Suprapubic skin (tissue), 4 donors: ENCODE measurements at regions not wholly inside any gene's neighbourhood (a gene's known extent, or its start where the extent isn't known, plus 50 kb on each side); places are given as distances from the start of the nearest gene placed in this dataset.
A peak's percentile ranks its signal among the peaks of the same experiment; 100 is the strongest.

Source experiments
- DNase-seq, 2 donors: peaks; one replicate each; pipeline ENCODE4 v3.0.0-alpha.2; 2019; ENCODE audit warnings: low spot score in 2 of 2
- H3K27ac ChIP-seq: fragments of 200-600 bp; sonication (generic); one replicate; pipeline ENCODE4 v1.5.1; 2019
- H3K27me3 ChIP-seq: fragments of 200-600 bp; sonication (generic); one replicate; pipeline ENCODE4 v1.5.1; 2019
- H3K36me3 ChIP-seq: fragments of 200-600 bp; sonication (generic); one replicate; pipeline ENCODE4 v1.5.1; 2019
- H3K4me1 ChIP-seq: fragments of 200-600 bp; sonication (generic); one replicate; pipeline ENCODE4 v1.5.1; 2019
- H3K4me3 ChIP-seq: fragments of 200-600 bp; sonication (generic); one replicate; pipeline ENCODE4 v1.5.1; 2019; ENCODE audit warnings: mild to moderate bottlenecking
- H3K9me3 ChIP-seq: fragments of 200-600 bp; sonication (generic); one replicate; pipeline ENCODE4 v1.5.1; 2019
- EP300 ChIP-seq: sonication (generic); formaldehyde crosslinking; IDR thresholded peaks from one replicate; pipeline ENCODE4 v1.6.1; 2017; ENCODE audit warnings: antibody characterized with exemption
- POLR2A ChIP-seq, 2 donors: fragments of 450-650 bp; IDR thresholded peaks; one replicate each; pipeline ENCODE4 v1.6.1; 2017; ENCODE audit warnings: antibody characterized with exemption in 2 of 2, mild to moderate bottlenecking in 2 of 2, moderate library complexity in 2 of 2
- POLR2AphosphoS5 ChIP-seq, 3 donors: sonication (generic); formaldehyde crosslinking; IDR thresholded peaks; one replicate each; pipeline ENCODE4 v1.6.1; 2017; ENCODE audit warnings: antibody characterized with exemption in 3 of 3
- WGBS: methylation state at CpG from one replicate; pipeline ENCODE4 v1.1.5; 2018; 5-methylcytosine and 5-hydroxymethylcytosine counted together
- TF ChIP-seq, protein P1 (sequence below), 2 donors: fragments of 200-600 bp in 1 of 2; fragments of 450-650 bp in 1 of 2; sonication (generic) in 1 of 2; IDR thresholded peaks; one replicate each; pipeline ENCODE4 v1.5.1; 2016 to 2019; ENCODE audit warnings: antibody characterized with exemption in 2 of 2, mild to moderate bottlenecking in 1 of 2, moderate library complexity in 1 of 2

DNA sequence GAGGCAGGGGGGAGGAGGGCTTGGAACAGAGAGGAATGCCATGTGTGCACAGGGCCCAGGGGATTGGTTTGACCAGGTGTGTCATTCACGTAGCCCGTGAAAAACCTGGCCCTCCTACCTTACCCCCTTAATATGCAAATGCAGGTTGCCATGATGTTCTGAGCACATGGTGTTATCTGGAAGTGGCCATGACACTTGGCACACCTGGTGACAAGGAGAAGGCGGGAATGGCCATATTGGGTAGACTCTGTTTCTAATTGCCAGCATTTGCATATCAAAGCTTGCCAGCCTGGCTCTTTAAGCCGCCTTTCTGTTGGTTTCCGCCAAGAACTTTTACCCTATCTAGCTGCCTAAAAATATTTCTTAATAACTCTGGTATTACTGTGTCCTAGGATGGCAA lies 202.1 kb upstream of the DPH6 start:
- WGBS, result 93% methylated on average over 5 of the region's 5 CpGs
- no peak for DNase-seq
- Histone ChIP-seq H3K27me3 (no peaks in the 10 kb centered on the region), H3K4me1 (peaks cover 7% of the 10 kb centered on the region), H3K36me3 (no peaks in the 10 kb centered on the region), H3K4me3 (no peak overlapping the region), H3K27ac (no peak overlapping the region), H3K9me3 (no peaks in the 10 kb centered on the region)
- TF ChIP-seq, protein P1, sequence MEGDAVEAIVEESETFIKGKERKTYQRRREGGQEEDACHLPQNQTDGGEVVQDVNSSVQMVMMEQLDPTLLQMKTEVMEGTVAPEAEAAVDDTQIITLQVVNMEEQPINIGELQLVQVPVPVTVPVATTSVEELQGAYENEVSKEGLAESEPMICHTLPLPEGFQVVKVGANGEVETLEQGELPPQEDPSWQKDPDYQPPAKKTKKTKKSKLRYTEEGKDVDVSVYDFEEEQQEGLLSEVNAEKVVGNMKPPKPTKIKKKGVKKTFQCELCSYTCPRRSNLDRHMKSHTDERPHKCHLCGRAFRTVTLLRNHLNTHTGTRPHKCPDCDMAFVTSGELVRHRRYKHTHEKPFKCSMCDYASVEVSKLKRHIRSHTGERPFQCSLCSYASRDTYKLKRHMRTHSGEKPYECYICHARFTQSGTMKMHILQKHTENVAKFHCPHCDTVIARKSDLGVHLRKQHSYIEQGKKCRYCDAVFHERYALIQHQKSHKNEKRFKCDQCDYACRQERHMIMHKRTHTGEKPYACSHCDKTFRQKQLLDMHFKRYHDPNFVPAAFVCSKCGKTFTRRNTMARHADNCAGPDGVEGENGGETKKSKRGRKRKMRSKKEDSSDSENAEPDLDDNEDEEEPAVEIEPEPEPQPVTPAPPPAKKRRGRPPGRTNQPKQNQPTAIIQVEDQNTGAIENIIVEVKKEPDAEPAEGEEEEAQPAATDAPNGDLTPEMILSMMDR (IDR thresholded peaks at IDR 0.05), result no peak
- TF ChIP-seq EP300 (no peak), POLR2AphosphoS5 (IDR thresholded peaks at IDR 0.05) (no peak), POLR2A (IDR thresholded peaks at IDR 0.05) (no peak)

DNA sequence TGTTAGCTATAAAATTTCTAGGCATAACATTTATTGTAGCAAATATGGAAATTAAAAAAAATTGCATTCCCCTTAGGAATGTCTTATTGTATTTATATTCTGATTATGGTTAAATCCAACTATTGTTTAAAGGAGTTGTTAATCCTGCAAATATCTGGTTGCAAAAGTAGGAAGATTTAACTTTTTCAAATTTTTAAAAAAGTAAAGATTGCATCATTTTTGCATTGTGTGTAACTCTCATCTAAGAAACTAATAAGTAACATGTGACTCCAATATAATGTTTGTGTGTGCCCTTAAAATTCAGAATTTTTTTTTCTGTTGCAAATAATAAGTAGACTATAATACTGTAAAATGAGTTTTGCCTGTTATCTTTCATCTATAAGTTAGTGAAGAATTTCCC lies 204.1 kb upstream of the DPH6 start:
- DNase-seq, result no peak
- H3K36me3 ChIP-seq, result no peaks in the 10 kb centered on the region
- TF ChIP-seq EP300, result no peak
- no peak overlapping the region for H3K4me3 ChIP-seq
- peaks cover 7% of the 10 kb centered on the region for H3K4me1 ChIP-seq
- no peaks in the 10 kb centered on the region for H3K9me3 ChIP-seq
- H3K27me3 ChIP-seq, result no peaks in the 10 kb centered on the region
- H3K27ac ChIP-seq, result no peak overlapping the region

DNA sequence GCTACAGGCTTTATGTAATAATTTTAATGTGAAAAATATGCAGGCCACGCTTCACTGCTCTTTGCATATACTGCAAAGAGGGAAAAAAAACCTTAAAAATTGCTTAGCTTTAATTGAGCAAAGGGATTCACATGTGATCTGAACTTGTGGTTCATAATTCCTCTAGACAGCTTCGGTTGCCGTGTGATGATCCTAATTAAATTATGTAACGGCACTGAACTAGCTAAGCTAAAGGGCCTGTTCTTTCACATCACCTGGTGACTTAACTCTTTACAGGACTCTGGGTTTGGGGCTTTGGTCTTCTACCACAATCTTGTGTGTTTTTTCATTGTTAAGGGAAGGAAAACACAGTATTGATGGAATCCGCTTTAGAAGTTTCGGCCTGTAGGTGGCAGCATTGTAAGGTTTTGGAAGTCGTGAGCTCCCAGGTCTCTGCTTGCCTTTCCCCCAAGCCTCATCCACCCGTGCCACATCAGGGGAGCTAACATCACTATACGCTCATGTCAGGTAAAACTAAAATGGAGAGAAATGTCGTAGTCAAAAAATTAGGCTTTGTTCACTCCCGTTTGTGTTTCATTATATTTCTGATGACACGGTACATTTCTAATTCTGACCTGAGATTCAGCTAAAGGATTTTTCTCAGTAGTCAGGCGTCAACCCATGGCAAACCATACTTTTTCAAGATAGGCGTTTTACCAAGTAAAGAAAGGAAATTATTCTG lies 205.6 kb upstream of the DPH6 start:
- peaks cover 11% of the 10 kb centered on the region for H3K4me1 ChIP-seq
- H3K27me3 ChIP-seq, result no peaks in the 10 kb centered on the region
- peak; percentile 24 for TF ChIP-seq EP300
- TF ChIP-seq, protein P1 (IDR thresholded peaks at IDR 0.05), result peak in 1 of 2 donors; percentile 65
- no peak for TF ChIP-seq POLR2AphosphoS5 (IDR thresholded peaks at IDR 0.05)
- no peak overlapping the region for H3K27ac ChIP-seq
- WGBS, result 23% methylated on average over 14 of the region's 14 CpGs
- no peak overlapping the region for H3K4me3 ChIP-seq
- H3K36me3 ChIP-seq, result no peaks in the 10 kb centered on the region
- H3K9me3 ChIP-seq, result no peaks in the 10 kb centered on the region
- peak; percentile 73 to 82 for DNase-seq

DNA sequence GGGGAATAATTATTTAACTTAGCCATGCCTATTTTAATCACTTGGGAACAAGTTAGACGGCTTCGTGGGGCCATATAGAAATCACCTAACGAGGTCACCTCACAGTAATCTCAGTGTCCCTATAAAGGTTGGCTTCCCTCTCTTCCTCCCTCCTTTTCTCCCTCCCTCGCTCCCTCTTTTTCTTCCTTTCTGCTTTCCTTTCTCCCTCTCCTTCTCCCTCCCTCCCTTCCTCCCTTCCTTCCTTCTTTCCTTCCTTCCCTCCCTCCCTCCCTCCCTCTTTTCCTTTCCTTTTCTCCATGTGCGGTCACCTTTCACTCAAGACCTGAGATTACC lies 206.1 kb upstream of the DPH6 start:
- H3K4me3 ChIP-seq, result no peak overlapping the region
- H3K9me3 ChIP-seq, result no peaks in the 10 kb centered on the region
- H3K4me1 ChIP-seq, result peaks cover 13% of the 10 kb centered on the region
- H3K36me3 ChIP-seq, result no peaks in the 10 kb centered on the region
- no peak overlapping the region for H3K27ac ChIP-seq
- H3K27me3 ChIP-seq, result no peaks in the 10 kb centered on the region
- WGBS, result 83% methylated on average over 5 of the region's 5 CpGs
- no peak for DNase-seq
- TF ChIP-seq, protein P1 (IDR thresholded peaks at IDR 0.05), result no peak
- TF ChIP-seq POLR2AphosphoS5 (IDR thresholded peaks at IDR 0.05), result no peak
- no peak for TF ChIP-seq POLR2A (IDR thresholded peaks at IDR 0.05)
- no peak for TF ChIP-seq EP300

DNA sequence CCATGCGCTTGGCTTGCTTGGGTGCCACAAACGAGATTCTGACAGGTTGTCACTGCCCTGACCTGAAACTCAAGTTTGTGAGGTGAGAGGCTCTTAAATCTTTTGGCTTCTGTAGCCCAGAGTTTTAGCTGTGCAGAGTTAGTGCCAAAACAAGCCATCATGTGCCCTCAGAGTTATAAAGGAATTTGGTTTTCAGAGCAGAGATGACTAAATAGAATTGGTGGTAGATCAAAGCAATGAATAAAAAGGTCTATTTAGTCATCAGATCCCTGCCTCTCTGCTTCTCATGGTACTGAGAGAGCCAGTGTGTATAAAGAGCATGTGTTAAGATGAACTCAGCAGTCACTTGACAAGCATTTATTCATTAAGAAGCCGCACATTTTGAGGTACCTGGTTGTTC lies 207.5 kb upstream of the DPH6 start:
- Histone ChIP-seq H3K4me1 (peaks cover 16% of the 10 kb centered on the region), H3K9me3 (no peaks in the 10 kb centered on the region), H3K4me3 (no peak overlapping the region), H3K36me3 (no peaks in the 10 kb centered on the region), H3K27ac (no peak overlapping the region), H3K27me3 (no peaks in the 10 kb centered on the region)
- TF ChIP-seq POLR2AphosphoS5 (IDR thresholded peaks at IDR 0.05) (no peak), EP300 (no peak), POLR2A (IDR thresholded peaks at IDR 0.05) (no peak)
- TF ChIP-seq, protein P1 (IDR thresholded peaks at IDR 0.05), result no peak
- no peak for DNase-seq
- 58% methylated on average over 3 of the region's 3 CpGs for WGBS
